ENCODE measurements at regions not wholly inside any gene's neighbourhood (a gene's known extent, or its start where the extent isn't known, plus 50 kb on each side); places are given as distances from the start of the nearest gene placed in this dataset.
"Not testable (repeated sequence)": the region's sequence is repeated elsewhere in the genome, so short reads cannot be mapped to it uniquely, and the experiment has no call there.

DNA sequence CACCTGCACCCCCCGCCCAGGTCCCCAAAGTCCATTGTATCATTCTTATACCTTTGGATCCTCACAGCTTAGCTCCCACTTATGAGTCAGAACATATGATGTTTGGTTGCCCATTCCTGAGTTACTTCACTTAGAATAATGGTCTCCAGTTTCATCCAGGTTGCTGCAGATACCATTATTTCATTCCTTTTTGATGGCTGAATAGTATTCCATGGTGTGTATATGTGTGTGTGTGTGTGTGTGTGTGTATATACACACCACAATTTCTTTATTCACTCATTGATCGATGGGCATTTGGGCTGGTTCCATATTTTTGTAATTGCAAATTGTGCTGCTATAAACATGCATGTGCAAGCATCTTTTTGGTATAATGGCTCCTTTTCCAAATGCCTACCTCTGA lies 125.4 kb downstream of the UTRN start:
- TF ChIP-seq PCBP1 (IDR thresholded peaks at IDR 0.05; ENCODE audit: borderline replicate concordance, low read depth, low read length); ZNF670 (CRISPR knock-in tag; IDR thresholded peaks at IDR 0.05; ENCODE audit: borderline replicate concordance); CTCF (CRISPR knock-in tag; IDR thresholded peaks at IDR 0.05): not testable (repeated sequence)
- TF ChIP-seq, protein P1, sequence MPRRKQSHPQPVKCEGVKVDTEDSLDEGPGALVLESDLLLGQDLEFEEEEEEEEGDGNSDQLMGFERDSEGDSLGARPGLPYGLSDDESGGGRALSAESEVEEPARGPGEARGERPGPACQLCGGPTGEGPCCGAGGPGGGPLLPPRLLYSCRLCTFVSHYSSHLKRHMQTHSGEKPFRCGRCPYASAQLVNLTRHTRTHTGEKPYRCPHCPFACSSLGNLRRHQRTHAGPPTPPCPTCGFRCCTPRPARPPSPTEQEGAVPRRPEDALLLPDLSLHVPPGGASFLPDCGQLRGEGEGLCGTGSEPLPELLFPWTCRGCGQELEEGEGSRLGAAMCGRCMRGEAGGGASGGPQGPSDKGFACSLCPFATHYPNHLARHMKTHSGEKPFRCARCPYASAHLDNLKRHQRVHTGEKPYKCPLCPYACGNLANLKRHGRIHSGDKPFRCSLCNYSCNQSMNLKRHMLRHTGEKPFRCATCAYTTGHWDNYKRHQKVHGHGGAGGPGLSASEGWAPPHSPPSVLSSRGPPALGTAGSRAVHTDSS (CRISPR knock-in tag; conservative IDR thresholded peaks at IDR 0.05), result not testable (repeated sequence)

Measured in HepG2 (cell line).